Liver (tissue), 8 donors: ENCODE measurements at regions not wholly inside any gene's neighbourhood (a gene's known extent, or its start where the extent isn't known, plus 50 kb on each side); places are given as distances from the start of the nearest gene placed in this dataset.

Source experiments
- DNase-seq: peaks from one replicate; pipeline ENCODE4 v3.0.0-alpha.2; 2017; ENCODE audit warnings: low spot score
- H3K27ac ChIP-seq, 2 donors: one replicate each; pipeline ENCODE4 v1.7.0; 2013; ENCODE audit warnings: inconsistent platforms in 2 of 2, low read length in 2 of 2, control low read depth in 1 of 2, low read depth in 1 of 2, mild to moderate bottlenecking in 1 of 2
- H3K27me3 ChIP-seq, 4 donors: one replicate each; pipeline versions ENCODE4 v1.6.1 to v1.7.0; 2013; ENCODE audit warnings: low read length in 3 of 4, inconsistent platforms in 1 of 4, mild to moderate bottlenecking in 1 of 4, moderate library complexity in 1 of 4; ENCODE audit not compliant: control insufficient read depth in 4 of 4, insufficient read depth in 4 of 4
- H3K36me3 ChIP-seq, 4 donors: one replicate each; pipeline versions ENCODE4 v1.6.1 to v1.7.0; 2013; ENCODE audit warnings: low read length in 3 of 4, mild to moderate bottlenecking in 3 of 4, low read depth in 1 of 4, moderate library complexity in 1 of 4; ENCODE audit not compliant: control insufficient read depth in 4 of 4, insufficient read depth in 3 of 4
- H3K4me1 ChIP-seq, 4 donors: one replicate each; pipeline versions ENCODE4 v1.6.1 to v1.7.0; 2013; ENCODE audit warnings: low read length in 3 of 4, mild to moderate bottlenecking in 3 of 4, moderate library complexity in 1 of 4; ENCODE audit not compliant: control insufficient read depth in 4 of 4, insufficient read depth in 4 of 4
- H3K4me3 ChIP-seq, 3 donors: one replicate each; pipeline versions ENCODE4 v1.6.1 to v1.7.0; 2013; ENCODE audit warnings: low read length in 3 of 3, control low read depth in 1 of 3, low read depth in 1 of 3, mild to moderate bottlenecking in 1 of 3
- H3K9ac ChIP-seq, 2 donors: one replicate each; pipeline ENCODE4 v1.7.0; 2013; ENCODE audit warnings: low read length in 2 of 2, mild to moderate bottlenecking in 2 of 2, moderate library complexity in 2 of 2, control low read depth in 1 of 2, low read depth in 1 of 2
- H3K9me3 ChIP-seq, 4 donors: one replicate each; pipeline versions ENCODE4 v1.6.1 to v1.7.0; 2013; ENCODE audit warnings: low read length in 3 of 4; ENCODE audit not compliant: control insufficient read depth in 4 of 4
- EGR1 ChIP-seq, 2 donors: IDR thresholded peaks; 2 replicates each; pipeline ENCODE4 v1.6.1; 2016 to 2018; ENCODE audit warnings: antibody characterized with exemption in 2 of 2, low read depth in 2 of 2
- FOXA1 ChIP-seq: IDR thresholded peaks from 2 replicates; pipeline ENCODE4 v1.6.1; 2016; ENCODE audit warnings: antibody characterized with exemption
- FOXA2 ChIP-seq: IDR thresholded peaks from 2 replicates; pipeline ENCODE4 v1.6.1; 2016; ENCODE audit warnings: antibody characterized with exemption
- GABPA ChIP-seq, 2 donors: IDR thresholded peaks in 1 of 2; conservative IDR thresholded peaks in 1 of 2; 2 replicates each; pipeline ENCODE4 v1.6.1; 2016; ENCODE audit warnings: antibody characterized with exemption in 2 of 2, mild to moderate bottlenecking in 1 of 2, moderate library complexity in 1 of 2
- HNF4A ChIP-seq, 2 donors: conservative IDR thresholded peaks; 2 replicates each; pipeline ENCODE4 v1.6.1; 2016; ENCODE audit warnings: antibody characterized with exemption in 2 of 2, mild to moderate bottlenecking in 2 of 2
- HNF4G ChIP-seq: IDR thresholded peaks from 2 replicates; pipeline ENCODE4 v1.6.1; 2016; ENCODE audit warnings: antibody characterized with exemption
- JUND ChIP-seq, 2 donors: IDR thresholded peaks; 2 replicates each; pipeline ENCODE4 v1.6.1; 2016; ENCODE audit warnings: antibody characterized with exemption in 2 of 2
- MAX ChIP-seq: IDR thresholded peaks from 2 replicates; pipeline ENCODE4 v1.6.1; 2016; ENCODE audit warnings: antibody characterized with exemption
- NR2F2 ChIP-seq: IDR thresholded peaks from 2 replicates; pipeline ENCODE4 v1.6.1; 2016; ENCODE audit warnings: antibody characterized with exemption
- RAD21 ChIP-seq, 2 donors: IDR thresholded peaks; 2 replicates each; pipeline ENCODE4 v1.6.1; 2016; ENCODE audit warnings: antibody characterized with exemption in 2 of 2, mild to moderate bottlenecking in 2 of 2
- RXRA ChIP-seq, 2 donors: IDR thresholded peaks; 2 replicates each; pipeline ENCODE4 v1.6.1; 2017 to 2018; ENCODE audit warnings: antibody characterized with exemption in 2 of 2, mild to moderate bottlenecking in 1 of 2
- SP1 ChIP-seq: IDR thresholded peaks from 2 replicates; pipeline ENCODE4 v1.6.1; 2018; ENCODE audit warnings: antibody characterized with exemption, mild to moderate bottlenecking
- TAF1 ChIP-seq: conservative IDR thresholded peaks from 2 replicates; pipeline ENCODE4 v1.6.1; 2016; ENCODE audit warnings: antibody characterized with exemption, mild to moderate bottlenecking
- YY1 ChIP-seq: IDR thresholded peaks from 2 replicates; pipeline ENCODE4 v1.6.1; 2016; ENCODE audit warnings: antibody characterized with exemption, mild to moderate bottlenecking
- ZBTB33 ChIP-seq: IDR thresholded peaks from 2 replicates; pipeline ENCODE4 v1.6.1; 2016; ENCODE audit warnings: antibody characterized with exemption
- WGBS: extraction: QIAGEN DNeasy Blood & Tissue Kit; methylation state at CpG from one replicate; pipeline ENCODE4 v1.1.7; 2013; 5-methylcytosine and 5-hydroxymethylcytosine counted together
- TF ChIP-seq, protein P1 (sequence below): fragments of 150-350 bp; IDR thresholded peaks from 2 replicates; pipeline ENCODE4 v1.5.1; 2017; ENCODE audit warnings: improper control_type of control experiment, low read depth, low read length; ENCODE audit not compliant: missing input control
- TF ChIP-seq, protein P2 (sequence below): IDR thresholded peaks from 2 replicates; pipeline ENCODE4 v1.6.1; 2016; ENCODE audit warnings: antibody characterized with exemption, mild to moderate bottlenecking
- TF ChIP-seq, protein P3 (sequence below): IDR thresholded peaks from 2 replicates; pipeline ENCODE4 v1.6.1; 2016; ENCODE audit warnings: antibody characterized with exemption
- donor health status: healthy.
- donor health status: healthy.
- donor health status: healthy.
- donor health status: healthy.
- donor health status: healthy.

- H3K27ac ChIP-seq: no peak overlapping the region
- H3K4me3 ChIP-seq: no peak overlapping the region
- H3K4me1 ChIP-seq: peaks cover 0 to 5% (median 1%) of the 10 kb centered on the region in 4 donors
- H3K9me3 ChIP-seq: no peaks in the 10 kb centered on the region
- TF ChIP-seq FOXA1 (no peak), SP1 (no peak)
- no peaks in the 10 kb centered on the region for H3K36me3 ChIP-seq
- no peak for DNase-seq
- H3K27me3 ChIP-seq: no peaks in the 10 kb centered on the region
- H3K9ac ChIP-seq: no peak overlapping the region
Observed at GRCh38 chr2:150036622-150037021, 449.0 kb upstream of the MMADHC start.

- WGBS: 92% methylated on average over 3 of the region's 3 CpGs
- Histone ChIP-seq H3K9me3 (no peaks in the 10 kb centered on the region), H3K27me3 (no peaks in the 10 kb centered on the region), H3K4me1 (peaks cover 0 to 5% (median 1%) of the 10 kb centered on the region in 4 donors), H3K36me3 (no peaks in the 10 kb centered on the region), H3K9ac (no peak overlapping the region), H3K27ac (no peak overlapping the region), H3K4me3 (no peak overlapping the region)
- DNase-seq: no peak
- TF ChIP-seq RAD21 (IDR thresholded peaks at IDR 0.05) (no peak), SP1 (no peak), YY1 (no peak), FOXA1 (no peak), NR2F2 (no peak), JUND (IDR thresholded peaks at IDR 0.05) (no peak), GABPA (IDR thresholded peaks at IDR 0.05 in 1 of 2, conservative IDR thresholded peaks at IDR 0.05 in 1 of 2) (no peak), MAX (no peak), ZBTB33 (no peak), HNF4A (conservative IDR thresholded peaks at IDR 0.05) (no peak), HNF4G (no peak), TAF1 (no peak), FOXA2 (no peak), EGR1 (IDR thresholded peaks at IDR 0.05; ENCODE audit: low read depth in 2 of 2) (no peak), RXRA (IDR thresholded peaks at IDR 0.05) (no peak)
- TF ChIP-seq, protein P1, sequence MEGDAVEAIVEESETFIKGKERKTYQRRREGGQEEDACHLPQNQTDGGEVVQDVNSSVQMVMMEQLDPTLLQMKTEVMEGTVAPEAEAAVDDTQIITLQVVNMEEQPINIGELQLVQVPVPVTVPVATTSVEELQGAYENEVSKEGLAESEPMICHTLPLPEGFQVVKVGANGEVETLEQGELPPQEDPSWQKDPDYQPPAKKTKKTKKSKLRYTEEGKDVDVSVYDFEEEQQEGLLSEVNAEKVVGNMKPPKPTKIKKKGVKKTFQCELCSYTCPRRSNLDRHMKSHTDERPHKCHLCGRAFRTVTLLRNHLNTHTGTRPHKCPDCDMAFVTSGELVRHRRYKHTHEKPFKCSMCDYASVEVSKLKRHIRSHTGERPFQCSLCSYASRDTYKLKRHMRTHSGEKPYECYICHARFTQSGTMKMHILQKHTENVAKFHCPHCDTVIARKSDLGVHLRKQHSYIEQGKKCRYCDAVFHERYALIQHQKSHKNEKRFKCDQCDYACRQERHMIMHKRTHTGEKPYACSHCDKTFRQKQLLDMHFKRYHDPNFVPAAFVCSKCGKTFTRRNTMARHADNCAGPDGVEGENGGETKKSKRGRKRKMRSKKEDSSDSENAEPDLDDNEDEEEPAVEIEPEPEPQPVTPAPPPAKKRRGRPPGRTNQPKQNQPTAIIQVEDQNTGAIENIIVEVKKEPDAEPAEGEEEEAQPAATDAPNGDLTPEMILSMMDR: no peak
- TF ChIP-seq, protein P2, sequence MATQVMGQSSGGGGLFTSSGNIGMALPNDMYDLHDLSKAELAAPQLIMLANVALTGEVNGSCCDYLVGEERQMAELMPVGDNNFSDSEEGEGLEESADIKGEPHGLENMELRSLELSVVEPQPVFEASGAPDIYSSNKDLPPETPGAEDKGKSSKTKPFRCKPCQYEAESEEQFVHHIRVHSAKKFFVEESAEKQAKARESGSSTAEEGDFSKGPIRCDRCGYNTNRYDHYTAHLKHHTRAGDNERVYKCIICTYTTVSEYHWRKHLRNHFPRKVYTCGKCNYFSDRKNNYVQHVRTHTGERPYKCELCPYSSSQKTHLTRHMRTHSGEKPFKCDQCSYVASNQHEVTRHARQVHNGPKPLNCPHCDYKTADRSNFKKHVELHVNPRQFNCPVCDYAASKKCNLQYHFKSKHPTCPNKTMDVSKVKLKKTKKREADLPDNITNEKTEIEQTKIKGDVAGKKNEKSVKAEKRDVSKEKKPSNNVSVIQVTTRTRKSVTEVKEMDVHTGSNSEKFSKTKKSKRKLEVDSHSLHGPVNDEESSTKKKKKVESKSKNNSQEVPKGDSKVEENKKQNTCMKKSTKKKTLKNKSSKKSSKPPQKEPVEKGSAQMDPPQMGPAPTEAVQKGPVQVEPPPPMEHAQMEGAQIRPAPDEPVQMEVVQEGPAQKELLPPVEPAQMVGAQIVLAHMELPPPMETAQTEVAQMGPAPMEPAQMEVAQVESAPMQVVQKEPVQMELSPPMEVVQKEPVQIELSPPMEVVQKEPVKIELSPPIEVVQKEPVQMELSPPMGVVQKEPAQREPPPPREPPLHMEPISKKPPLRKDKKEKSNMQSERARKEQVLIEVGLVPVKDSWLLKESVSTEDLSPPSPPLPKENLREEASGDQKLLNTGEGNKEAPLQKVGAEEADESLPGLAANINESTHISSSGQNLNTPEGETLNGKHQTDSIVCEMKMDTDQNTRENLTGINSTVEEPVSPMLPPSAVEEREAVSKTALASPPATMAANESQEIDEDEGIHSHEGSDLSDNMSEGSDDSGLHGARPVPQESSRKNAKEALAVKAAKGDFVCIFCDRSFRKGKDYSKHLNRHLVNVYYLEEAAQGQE: no peak
- TF ChIP-seq, protein P3, sequence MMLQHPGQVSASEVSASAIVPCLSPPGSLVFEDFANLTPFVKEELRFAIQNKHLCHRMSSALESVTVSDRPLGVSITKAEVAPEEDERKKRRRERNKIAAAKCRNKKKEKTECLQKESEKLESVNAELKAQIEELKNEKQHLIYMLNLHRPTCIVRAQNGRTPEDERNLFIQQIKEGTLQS: no peak
Observed at GRCh38 chr2:150034665-150035064, 447.1 kb upstream of the MMADHC start.
